T-helper 2 cell treated with Interferon-gamma antibody and Interleukin-4, amounts not matched to agents 5 μg/mL and 100 μg/mL, for 36 hours (primary cell): ENCODE measurements at regions not wholly inside any gene's neighbourhood (a gene's known extent, or its start where the extent isn't known, plus 50 kb on each side); places are given as distances from the start of the nearest gene placed in this dataset.

Source experiments
- DNase-seq: peaks from one replicate; pipeline ENCODE4 v3.0.0; 2021; ENCODE audit warnings: low spot score
- H3K27ac Mint-ChIP-seq: one replicate; pipeline ENCODE4 v1.8.0; 2021; ENCODE audit warnings: mild to moderate bottlenecking, mixed read lengths
- H3K27me3 Mint-ChIP-seq: one replicate; pipeline ENCODE4 v1.8.0; 2021; ENCODE audit warnings: low read depth, mixed read lengths
- H3K36me3 Mint-ChIP-seq: one replicate; pipeline ENCODE4 v1.8.0; 2021; ENCODE audit warnings: low read depth, mixed read lengths
- H3K4me1 Mint-ChIP-seq: one replicate; pipeline ENCODE4 v1.8.0; 2021; ENCODE audit warnings: low read depth, mixed read lengths
- H3K4me3 Mint-ChIP-seq: one replicate; pipeline ENCODE4 v1.8.0; 2022; ENCODE audit warnings: mild to moderate bottlenecking, moderate library complexity, mixed read lengths
- H3K9me3 Mint-ChIP-seq: one replicate; pipeline ENCODE4 v1.8.0; 2021; ENCODE audit warnings: mixed read lengths

GRCh38 chr4:157527954-157528353, 307.4 kb downstream of the GRIA2 start:
- Mint-ChIP-seq H3K4me3 (no peak overlapping the region), H3K27me3 (no peaks in the 10 kb centered on the region), H3K9me3 (peaks cover 28% of the 10 kb centered on the region), H3K27ac (no peak overlapping the region), H3K36me3 (no peaks in the 10 kb centered on the region), H3K4me1 (no peaks in the 10 kb centered on the region)
- no peak for DNase-seq

GRCh38 chr4:157521906-157522305, 301.4 kb downstream of the GRIA2 start:
- Mint-ChIP-seq H3K4me3 (no peak overlapping the region), H3K36me3 (no peaks in the 10 kb centered on the region), H3K27ac (no peak overlapping the region), H3K27me3 (no peaks in the 10 kb centered on the region), H3K4me1 (no peaks in the 10 kb centered on the region), H3K9me3 (peaks cover 14% of the 10 kb centered on the region)
- DNase-seq: no peak

- no peaks in the 10 kb centered on the region for H3K4me1 Mint-ChIP-seq
Observed at GRCh38 chr4:157514711-157515110, 294.2 kb downstream of the GRIA2 start.

GRCh38 chr4:157509341-157509740, 288.8 kb downstream of the GRIA2 start:
- no peak for DNase-seq
- Mint-ChIP-seq H3K27me3 (no peaks in the 10 kb centered on the region), H3K36me3 (no peaks in the 10 kb centered on the region), H3K9me3 (no peaks in the 10 kb centered on the region), H3K4me1 (no peaks in the 10 kb centered on the region), H3K27ac (no peak overlapping the region), H3K4me3 (no peak overlapping the region)

More at GRCh38 chr4:157514711-157515110, 294.2 kb downstream of the GRIA2 start:
- H3K27ac Mint-ChIP-seq: no peak overlapping the region
- no peaks in the 10 kb centered on the region for H3K27me3 Mint-ChIP-seq
- H3K36me3 Mint-ChIP-seq: no peaks in the 10 kb centered on the region
- peaks cover 6% of the 10 kb centered on the region for H3K9me3 Mint-ChIP-seq
- no peak for DNase-seq
- no peak overlapping the region for H3K4me3 Mint-ChIP-seq

- no peaks in the 10 kb centered on the region for H3K36me3 Mint-ChIP-seq
- no peaks in the 10 kb centered on the region for H3K9me3 Mint-ChIP-seq
- no peak overlapping the region for H3K27ac Mint-ChIP-seq
- no peak for DNase-seq
- no peak overlapping the region for H3K4me3 Mint-ChIP-seq
- H3K4me1 Mint-ChIP-seq: no peaks in the 10 kb centered on the region
- no peaks in the 10 kb centered on the region for H3K27me3 Mint-ChIP-seq
Observed at GRCh38 chr4:157502656-157503055, 282.1 kb downstream of the GRIA2 start.

GRCh38 chr4:157459785-157460184, 239.3 kb downstream of the GRIA2 start:
- no peaks in the 10 kb centered on the region for H3K27me3 Mint-ChIP-seq
- no peaks in the 10 kb centered on the region for H3K4me1 Mint-ChIP-seq
- H3K36me3 Mint-ChIP-seq: no peaks in the 10 kb centered on the region
- no peak overlapping the region for H3K4me3 Mint-ChIP-seq
- peaks cover 23% of the 10 kb centered on the region for H3K9me3 Mint-ChIP-seq
- no peak for DNase-seq
- H3K27ac Mint-ChIP-seq: no peak overlapping the region

GRCh38 chr4:157447195-157447594, 226.7 kb downstream of the GRIA2 start:
- Mint-ChIP-seq H3K4me3 (no peak overlapping the region), H3K4me1 (no peaks in the 10 kb centered on the region), H3K27me3 (no peaks in the 10 kb centered on the region), H3K36me3 (no peaks in the 10 kb centered on the region), H3K27ac (no peak overlapping the region), H3K9me3 (peaks cover 5% of the 10 kb centered on the region)
- no peak for DNase-seq

- Mint-ChIP-seq H3K9me3 (peaks cover 3% of the 10 kb centered on the region), H3K4me3 (no peak overlapping the region), H3K27me3 (no peaks in the 10 kb centered on the region), H3K4me1 (no peaks in the 10 kb centered on the region), H3K36me3 (no peaks in the 10 kb centered on the region), H3K27ac (no peak overlapping the region)
- DNase-seq: no peak
Observed at GRCh38 chr4:157444014-157444413, 223.5 kb downstream of the GRIA2 start.

GRCh38 chr4:157443537-157443936, 223.0 kb downstream of the GRIA2 start:
- H3K27ac Mint-ChIP-seq: no peak overlapping the region
- no peak for DNase-seq
- no peaks in the 10 kb centered on the region for H3K36me3 Mint-ChIP-seq
- no peak overlapping the region for H3K4me3 Mint-ChIP-seq
- no peaks in the 10 kb centered on the region for H3K4me1 Mint-ChIP-seq
- peaks cover 3% of the 10 kb centered on the region for H3K9me3 Mint-ChIP-seq
- H3K27me3 Mint-ChIP-seq: no peaks in the 10 kb centered on the region

- DNase-seq: no peak
- peaks cover 15% of the 10 kb centered on the region for H3K9me3 Mint-ChIP-seq
Observed at GRCh38 chr4:157425897-157426296, 205.4 kb downstream of the GRIA2 start.

GRCh38 chr4:157423526-157424020, 203.0 kb downstream of the GRIA2 start:
- Mint-ChIP-seq H3K4me3 (no peak overlapping the region), H3K9me3 (peaks cover 17% of the 10 kb centered on the region), H3K27ac (no peak overlapping the region), H3K27me3 (no peaks in the 10 kb centered on the region), H3K36me3 (no peaks in the 10 kb centered on the region), H3K4me1 (no peaks in the 10 kb centered on the region)
- no peak for DNase-seq

More at GRCh38 chr4:157425897-157426296, 205.4 kb downstream of the GRIA2 start:
- H3K36me3 Mint-ChIP-seq: no peaks in the 10 kb centered on the region
- no peaks in the 10 kb centered on the region for H3K4me1 Mint-ChIP-seq
- no peak overlapping the region for H3K27ac Mint-ChIP-seq
- no peaks in the 10 kb centered on the region for H3K27me3 Mint-ChIP-seq
- no peak overlapping the region for H3K4me3 Mint-ChIP-seq

- DNase-seq: no peak
- H3K4me1 Mint-ChIP-seq: no peaks in the 10 kb centered on the region
- H3K4me3 Mint-ChIP-seq: no peak overlapping the region
- H3K27me3 Mint-ChIP-seq: no peaks in the 10 kb centered on the region
- H3K36me3 Mint-ChIP-seq: no peaks in the 10 kb centered on the region
- H3K9me3 Mint-ChIP-seq: peaks cover 17% of the 10 kb centered on the region
- no peak overlapping the region for H3K27ac Mint-ChIP-seq
Observed at GRCh38 chr4:157421365-157421764, 200.8 kb downstream of the GRIA2 start.
